Hepatocyte (in vitro differentiated cells): ENCODE measurements at regions not wholly inside any gene's neighbourhood (a gene's known extent, or its start where the extent isn't known, plus 50 kb on each side); places are given as distances from the start of the nearest gene placed in this dataset.
A peak's percentile ranks its signal among the peaks of the same experiment; 100 is the strongest.

Experiments
- DNase-seq: peaks from one replicate; pipeline ENCODE4 v3.0.0-alpha.2; 2016; ENCODE audit warnings: low spot score
- H2AFZ ChIP-seq: fragments of 200-600 bp; sonication (generic); 2 replicates; pipeline ENCODE4 v1.6.0; 2016; ENCODE audit warnings: antibody characterized with exemption, mild to moderate bottlenecking
- H3K27ac ChIP-seq: fragments of 200-600 bp; sonication (generic); 2 replicates; pipeline ENCODE4 v1.5.1; 2016; ENCODE audit warnings: mild to moderate bottlenecking
- H3K27me3 ChIP-seq: fragments of 200-600 bp; sonication (generic); 2 replicates; pipeline ENCODE4 v1.6.1; 2016
- H3K36me3 ChIP-seq: fragments of 200-600 bp; sonication (generic); replicated peaks from 2 replicates; pipeline ENCODE4 v1.5.1; 2016; ENCODE audit warnings: low read depth; ENCODE audit not compliant: insufficient read depth
- H3K4me1 ChIP-seq: fragments of 200-600 bp; sonication (generic); 2 replicates; pipeline ENCODE4 v1.5.1; 2016; ENCODE audit warnings: mild to moderate bottlenecking, moderate library complexity; ENCODE audit not compliant: insufficient read depth
- H3K4me2 ChIP-seq: fragments of 200-600 bp; sonication (generic); 2 replicates; pipeline ENCODE4 v1.6.0; 2016
- H3K4me3 ChIP-seq: fragments of 200-600 bp; sonication (generic); 2 replicates; pipeline ENCODE4 v1.5.1; 2016; ENCODE audit warnings: mild to moderate bottlenecking
- H3K79me2 ChIP-seq: fragments of 200-600 bp; sonication (generic); 2 replicates; pipeline ENCODE4 v1.6.0; 2017; ENCODE audit warnings: mild to moderate bottlenecking
- H3K9me2 ChIP-seq: fragments of 200-600 bp; sonication (generic); replicated peaks from 2 replicates; pipeline ENCODE4 v1.6.0; 2017; ENCODE audit warnings: mild to moderate bottlenecking; ENCODE audit not compliant: insufficient read depth
- H3K9me3 ChIP-seq: fragments of 200-600 bp; sonication (generic); 2 replicates; pipeline ENCODE4 v1.5.1; 2016; ENCODE audit warnings: low read depth, mild to moderate bottlenecking
- H4K20me1 ChIP-seq: fragments of 200-600 bp; sonication (generic); 2 replicates; pipeline ENCODE4 v1.6.0; 2016; ENCODE audit warnings: mild to moderate bottlenecking; ENCODE audit not compliant: insufficient read depth, poor library complexity, severe bottlenecking
- EZH2 ChIP-seq: fragments of 200-600 bp; sonication (generic); IDR thresholded peaks from 2 replicates; pipeline ENCODE4 v1.6.1; 2016; ENCODE audit warnings: antibody characterized with exemption, mild to moderate bottlenecking, borderline replicate concordance
- EZH2phosphoT487 ChIP-seq: fragments of 200-600 bp; sonication (generic); IDR thresholded peaks from one replicate; pipeline ENCODE4 v1.6.1; 2018; ENCODE audit warnings: antibody characterized with exemption, mild to moderate bottlenecking, low read depth, moderate library complexity; ENCODE audit not compliant: unreplicated experiment, severe bottlenecking
- WGBS: methylation state at CpG from one replicate; pipeline ENCODE4 v1.1.6; 2016; ENCODE audit warnings: low lambda C conversion rate; ENCODE audit errors: missing lambda C conversion rate; 5-methylcytosine and 5-hydroxymethylcytosine counted together
- TF ChIP-seq, protein P1 (sequence below): fragments of 200-600 bp; sonication (generic); IDR thresholded peaks from 2 replicates; pipeline ENCODE4 v1.5.1; 2016; ENCODE audit warnings: antibody characterized with exemption, mild to moderate bottlenecking; ENCODE audit not compliant: poor library complexity

DNA sequence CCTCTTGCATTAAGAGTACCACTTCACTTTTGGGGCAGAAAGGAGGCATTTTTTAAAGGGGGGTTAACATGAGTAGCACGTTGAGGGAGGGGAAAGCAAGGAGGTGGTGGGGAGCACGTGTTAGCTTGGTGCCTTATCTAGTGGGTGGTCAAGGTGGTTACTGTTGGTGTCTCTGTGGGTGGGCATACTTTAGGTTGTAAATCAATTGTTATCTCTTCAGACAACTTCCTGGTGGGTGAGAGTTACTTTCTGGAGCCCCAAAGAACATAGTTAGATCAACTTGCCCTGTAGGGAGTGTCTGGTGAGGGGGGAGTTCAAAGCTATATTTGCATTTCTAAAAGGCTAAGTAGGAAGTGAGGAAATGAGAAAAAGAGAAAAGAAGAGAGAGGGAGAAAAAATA is 297.7 kb upstream of the CLNK start:
- 9% methylated on average over 2 of the region's 2 CpGs for WGBS
- Histone ChIP-seq H3K4me1 (peaks cover 9% of the 10 kb centered on the region), H3K27ac (peak overlapping the region; percentile 16), H4K20me1 (no peaks in the 10 kb centered on the region), H3K27me3 (no peaks in the 10 kb centered on the region), H3K4me2 (no peak overlapping the region), H3K9me2 (no peaks in the 10 kb centered on the region), H3K4me3 (no peak overlapping the region), H3K79me2 (no peaks in the 10 kb centered on the region), H2AFZ (no peak overlapping the region), H3K9me3 (no peaks in the 10 kb centered on the region), H3K36me3 (no peaks in the 10 kb centered on the region)
- TF ChIP-seq EZH2phosphoT487 (no peak), EZH2 (no peak)
- TF ChIP-seq, protein P1, sequence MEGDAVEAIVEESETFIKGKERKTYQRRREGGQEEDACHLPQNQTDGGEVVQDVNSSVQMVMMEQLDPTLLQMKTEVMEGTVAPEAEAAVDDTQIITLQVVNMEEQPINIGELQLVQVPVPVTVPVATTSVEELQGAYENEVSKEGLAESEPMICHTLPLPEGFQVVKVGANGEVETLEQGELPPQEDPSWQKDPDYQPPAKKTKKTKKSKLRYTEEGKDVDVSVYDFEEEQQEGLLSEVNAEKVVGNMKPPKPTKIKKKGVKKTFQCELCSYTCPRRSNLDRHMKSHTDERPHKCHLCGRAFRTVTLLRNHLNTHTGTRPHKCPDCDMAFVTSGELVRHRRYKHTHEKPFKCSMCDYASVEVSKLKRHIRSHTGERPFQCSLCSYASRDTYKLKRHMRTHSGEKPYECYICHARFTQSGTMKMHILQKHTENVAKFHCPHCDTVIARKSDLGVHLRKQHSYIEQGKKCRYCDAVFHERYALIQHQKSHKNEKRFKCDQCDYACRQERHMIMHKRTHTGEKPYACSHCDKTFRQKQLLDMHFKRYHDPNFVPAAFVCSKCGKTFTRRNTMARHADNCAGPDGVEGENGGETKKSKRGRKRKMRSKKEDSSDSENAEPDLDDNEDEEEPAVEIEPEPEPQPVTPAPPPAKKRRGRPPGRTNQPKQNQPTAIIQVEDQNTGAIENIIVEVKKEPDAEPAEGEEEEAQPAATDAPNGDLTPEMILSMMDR: no peak
- DNase-seq: no peak

DNA sequence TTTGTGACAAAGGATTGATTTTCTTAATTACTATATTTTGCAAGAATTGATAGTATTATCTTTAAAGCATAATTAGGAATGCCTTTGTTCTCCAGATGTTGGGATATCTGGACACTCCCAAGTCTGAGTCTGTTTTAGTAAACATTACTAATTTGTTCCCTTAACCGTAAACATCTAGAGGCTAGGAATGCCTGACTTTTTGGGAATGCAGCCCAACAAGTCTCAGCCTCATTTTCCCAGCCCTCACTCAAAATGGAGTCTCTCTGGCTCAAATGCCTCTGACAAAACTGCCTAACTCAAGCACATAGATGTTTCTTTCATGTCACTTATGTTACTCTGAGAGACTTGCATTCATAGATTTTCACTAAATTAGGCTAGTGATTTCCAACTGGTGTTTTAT is 297.0 kb upstream of the CLNK start:
- Histone ChIP-seq H3K4me3 (no peak overlapping the region), H3K4me1 (peaks cover 9% of the 10 kb centered on the region), H2AFZ (no peak overlapping the region), H3K4me2 (no peak overlapping the region), H3K9me3 (no peaks in the 10 kb centered on the region), H3K36me3 (no peaks in the 10 kb centered on the region), H3K9me2 (no peaks in the 10 kb centered on the region), H3K27ac (peak overlapping the region; percentile 16), H3K79me2 (no peaks in the 10 kb centered on the region), H3K27me3 (no peaks in the 10 kb centered on the region), H4K20me1 (no peaks in the 10 kb centered on the region)
- TF ChIP-seq EZH2phosphoT487 (no peak), EZH2 (no peak)
- TF ChIP-seq, protein P1: no peak
- no peak for DNase-seq
- WGBS: 18% methylated on average over 1 of the region's 1 CpG

DNA sequence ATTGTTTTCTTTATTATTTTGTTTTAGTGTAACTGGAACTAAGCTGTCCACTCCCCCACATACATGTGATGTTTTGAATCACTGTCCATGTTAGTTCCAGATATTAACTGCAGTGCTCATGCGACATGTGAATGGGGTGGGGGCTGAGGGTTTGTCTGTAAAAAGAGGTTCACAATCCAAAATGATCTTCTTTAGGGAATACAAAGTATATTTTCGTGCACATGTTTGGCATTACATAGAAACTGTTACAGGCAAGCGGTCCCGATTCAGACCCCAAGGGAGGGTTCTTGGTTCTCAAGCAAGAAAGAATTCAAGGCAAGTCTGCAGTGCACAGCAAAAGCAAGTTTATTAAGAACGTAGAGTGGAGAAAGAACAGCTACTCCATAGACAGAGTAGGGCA is 296.5 kb upstream of the CLNK start:
- WGBS: 78% methylated on average over 5 of the region's 5 CpGs
- TF ChIP-seq EZH2 (no peak), EZH2phosphoT487 (no peak)
- TF ChIP-seq, protein P1: no peak
- no peaks in the 10 kb centered on the region for H3K36me3 ChIP-seq
- H3K4me1 ChIP-seq: peaks cover 9% of the 10 kb centered on the region
- no peak overlapping the region for H2AFZ ChIP-seq
- no peaks in the 10 kb centered on the region for H3K9me2 ChIP-seq
- no peaks in the 10 kb centered on the region for H3K9me3 ChIP-seq
- no peak overlapping the region for H3K27ac ChIP-seq
- no peaks in the 10 kb centered on the region for H4K20me1 ChIP-seq
- H3K4me2 ChIP-seq: no peak overlapping the region
- no peaks in the 10 kb centered on the region for H3K79me2 ChIP-seq
- no peaks in the 10 kb centered on the region for H3K27me3 ChIP-seq
- no peak for DNase-seq
- no peak overlapping the region for H3K4me3 ChIP-seq

DNA sequence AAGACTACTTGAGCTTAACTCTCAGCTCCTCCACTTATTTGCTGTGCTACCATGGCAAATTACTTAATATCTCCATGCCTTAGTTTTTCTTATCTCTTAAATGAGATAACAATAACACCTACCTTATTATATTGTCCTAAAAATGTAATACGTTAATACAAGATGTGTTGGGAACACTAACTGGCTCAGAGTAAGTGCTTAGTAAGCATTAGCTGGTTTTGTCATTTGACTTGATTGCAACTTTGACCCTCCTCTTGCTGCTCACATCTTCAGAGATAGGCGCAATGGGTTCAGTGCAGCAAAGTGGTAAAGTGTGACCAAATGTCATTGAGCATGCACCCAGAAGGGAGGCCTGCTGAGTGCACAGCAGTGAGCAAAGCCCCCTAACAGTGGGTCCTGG is 294.5 kb upstream of the CLNK start:
- H3K4me1 ChIP-seq: peaks cover 9% of the 10 kb centered on the region
- no peak for DNase-seq
- no peaks in the 10 kb centered on the region for H3K9me2 ChIP-seq
- no peaks in the 10 kb centered on the region for H3K9me3 ChIP-seq
- no peaks in the 10 kb centered on the region for H3K27me3 ChIP-seq
- TF ChIP-seq, protein P1: no peak
- TF ChIP-seq EZH2 (no peak), EZH2phosphoT487 (no peak)
- H3K27ac ChIP-seq: no peak overlapping the region
- H3K36me3 ChIP-seq: no peaks in the 10 kb centered on the region
- H3K4me3 ChIP-seq: no peak overlapping the region
- H2AFZ ChIP-seq: no peak overlapping the region
- no peaks in the 10 kb centered on the region for H3K79me2 ChIP-seq
- H3K4me2 ChIP-seq: no peak overlapping the region
- H4K20me1 ChIP-seq: no peaks in the 10 kb centered on the region
- 94% methylated on average over 2 of the region's 2 CpGs for WGBS
